MM.1S (cell line): ENCODE measurements at regions not wholly inside any gene's neighbourhood (a gene's known extent, or its start where the extent isn't known, plus 50 kb on each side); places are given as distances from the start of the nearest gene placed in this dataset.

ENCODE experiments used
- DNase-seq: peaks from one replicate; pipeline ENCODE4 v3.0.0-alpha.2; 2015
- H2AFZ ChIP-seq: fragments of 300-600 bp; sonication (generic); 2 replicates; pipeline ENCODE4 v1.6.0; 2016; ENCODE audit warnings: antibody characterized with exemption, low read length
- H3F3A ChIP-seq: fragments of 300-600 bp; sonication (generic); 2 replicates; pipeline ENCODE4 v1.6.1; 2016; ENCODE audit warnings: mild to moderate bottlenecking, antibody characterized with exemption, low read length, moderate library complexity, mixed read lengths; ENCODE audit not compliant: insufficient read depth
- H3K27ac ChIP-seq: fragments of 300-600 bp; sonication (generic); 2 replicates; pipeline ENCODE4 v1.5.1; 2016; ENCODE audit warnings: mild to moderate bottlenecking, low read length
- H3K27me3 ChIP-seq: fragments of 300-600 bp; sonication (generic); replicated peaks from 2 replicates; pipeline ENCODE4 v1.6.0; 2016; ENCODE audit warnings: low read length; ENCODE audit not compliant: insufficient read depth
- H3K36me3 ChIP-seq: fragments of 300-600 bp; sonication (generic); replicated peaks from 2 replicates; pipeline ENCODE4 v1.6.1; 2016; ENCODE audit warnings: mild to moderate bottlenecking, low read length, mixed read lengths; ENCODE audit not compliant: insufficient read depth
- H3K4me1 ChIP-seq: fragments of 300-600 bp; sonication (generic); 2 replicates; pipeline ENCODE4 v1.6.1; 2016; ENCODE audit warnings: low read length, mixed read lengths
- H3K4me2 ChIP-seq: fragments of 300-600 bp; sonication (generic); 2 replicates; pipeline ENCODE4 v1.6.0; 2016; ENCODE audit warnings: low read depth, low read length
- H3K4me3 ChIP-seq: fragments of 300-600 bp; sonication (generic); 2 replicates; pipeline ENCODE4 v1.5.1; 2016; ENCODE audit warnings: low read length, mixed read lengths
- H3K79me2 ChIP-seq: fragments of 300-600 bp; sonication (generic); 2 replicates; pipeline ENCODE4 v1.6.1; 2016; ENCODE audit warnings: mixed run types, low read length, mixed read lengths
- H3K9ac ChIP-seq: fragments of 300-600 bp; sonication (generic); 2 replicates; pipeline ENCODE4 v1.6.1; 2016; ENCODE audit warnings: low read length, mixed read lengths
- H3K9me2 ChIP-seq: fragments of 300-600 bp; sonication (generic); replicated peaks from 2 replicates; pipeline ENCODE4 v1.6.1; 2016; ENCODE audit warnings: mild to moderate bottlenecking, low read length, mixed read lengths; ENCODE audit not compliant: insufficient read depth
- H3K9me3 ChIP-seq: fragments of 300-600 bp; sonication (generic); replicated peaks from 2 replicates; pipeline ENCODE4 v1.6.1; 2016; ENCODE audit warnings: mild to moderate bottlenecking, low read length, mixed read lengths; ENCODE audit not compliant: insufficient read depth
- H4K20me1 ChIP-seq: fragments of 300-600 bp; sonication (generic); 2 replicates; pipeline ENCODE4 v1.6.1; 2016; ENCODE audit warnings: mild to moderate bottlenecking, low read length, moderate library complexity, mixed read lengths; ENCODE audit not compliant: insufficient read depth
- CTCF ChIP-seq: fragments of 300-600 bp; sonication (generic); IDR thresholded peaks from 2 replicates; pipeline ENCODE4 v1.5.1; 2016; ENCODE audit warnings: antibody characterized with exemption, low read length, mixed read lengths
- EZH2 ChIP-seq: fragments of 300-600 bp; sonication (generic); optimal IDR thresholded peaks from 2 replicates; pipeline ENCODE3; 2017; ENCODE audit warnings: low read depth, mild to moderate bottlenecking, antibody characterized with exemption, low read length, mixed read lengths
- EZH2phosphoT487 ChIP-seq: fragments of 300-600 bp; sonication (generic); IDR thresholded peaks from 2 replicates; pipeline ENCODE4 v1.6.1; 2018; ENCODE audit warnings: antibody characterized with exemption, low read length

- Histone ChIP-seq H3K4me3 (no peak overlapping the region), H4K20me1 (no peaks in the 10 kb centered on the region), H3K9me3 (no peaks in the 10 kb centered on the region), H3K9me2 (no peaks in the 10 kb centered on the region), H3K36me3 (no peaks in the 10 kb centered on the region), H3K4me2 (no peak overlapping the region), H2AFZ (no peak overlapping the region), H3K27ac (no peak overlapping the region), H3K9ac (no peak overlapping the region), H3F3A (no peaks in the 10 kb centered on the region), H3K79me2 (no peaks in the 10 kb centered on the region), H3K4me1 (no peaks in the 10 kb centered on the region), H3K27me3 (no peaks in the 10 kb centered on the region)
- DNase-seq: no peak
- TF ChIP-seq EZH2phosphoT487: no peak
- TF ChIP-seq EZH2: no peak
- TF ChIP-seq CTCF: no peak
Observed at GRCh38 chr2:239874636-239875356, 150.3 kb downstream of the NDUFA10 start.

- no peaks in the 10 kb centered on the region for H4K20me1 ChIP-seq
- no peak for TF ChIP-seq CTCF
- TF ChIP-seq EZH2: no peak
- TF ChIP-seq EZH2phosphoT487: no peak
- H3K79me2 ChIP-seq: no peaks in the 10 kb centered on the region
- no peak overlapping the region for H3K27ac ChIP-seq
- no peaks in the 10 kb centered on the region for H3K4me1 ChIP-seq
- no peaks in the 10 kb centered on the region for H3K9me2 ChIP-seq
- DNase-seq: no peak
- H2AFZ ChIP-seq: no peak overlapping the region
- H3K9me3 ChIP-seq: no peaks in the 10 kb centered on the region
- H3K27me3 ChIP-seq: no peaks in the 10 kb centered on the region
- H3K4me2 ChIP-seq: no peak overlapping the region
- no peak overlapping the region for H3K9ac ChIP-seq
- H3F3A ChIP-seq: no peaks in the 10 kb centered on the region
- no peak overlapping the region for H3K4me3 ChIP-seq
- no peaks in the 10 kb centered on the region for H3K36me3 ChIP-seq
Observed at GRCh38 chr2:239873656-239874635, 151.2 kb downstream of the NDUFA10 start.

GRCh38 chr2:239871481-239872435, 153.4 kb downstream of the NDUFA10 start:
- H3K27ac ChIP-seq: no peak overlapping the region
- no peak overlapping the region for H3K4me2 ChIP-seq
- no peaks in the 10 kb centered on the region for H3K9me2 ChIP-seq
- no peaks in the 10 kb centered on the region for H3F3A ChIP-seq
- H3K9me3 ChIP-seq: no peaks in the 10 kb centered on the region
- H2AFZ ChIP-seq: no peak overlapping the region
- no peaks in the 10 kb centered on the region for H3K36me3 ChIP-seq
- H3K4me1 ChIP-seq: no peaks in the 10 kb centered on the region
- no peak for DNase-seq
- no peak overlapping the region for H3K4me3 ChIP-seq
- H3K9ac ChIP-seq: no peak overlapping the region
- no peaks in the 10 kb centered on the region for H3K79me2 ChIP-seq
- TF ChIP-seq EZH2: no peak
- no peak for TF ChIP-seq CTCF
- TF ChIP-seq EZH2phosphoT487: no peak
- no peaks in the 10 kb centered on the region for H4K20me1 ChIP-seq
- no peaks in the 10 kb centered on the region for H3K27me3 ChIP-seq
